GM20000 (cell line): ENCODE measurements at regions not wholly inside any gene's neighbourhood (a gene's known extent, or its start where the extent isn't known, plus 50 kb on each side); places are given as distances from the start of the nearest gene placed in this dataset.
"Not testable (repeated sequence)": the region's sequence is repeated elsewhere in the genome, so short reads cannot be mapped to it uniquely, and the experiment has no call there.

Experiments
- DNase-seq: peaks from one replicate; pipeline ENCODE4 v3.0.0; 2012; ENCODE audit warnings: low spot score
- TF ChIP-seq, protein P1 (sequence below): IDR thresholded peaks from 2 replicates; pipeline ENCODE4 v1.5.1; 2012; ENCODE audit warnings: mild to moderate bottlenecking, control low read depth; ENCODE audit errors: extremely low read depth, missing control alignments

- TF ChIP-seq, protein P1, sequence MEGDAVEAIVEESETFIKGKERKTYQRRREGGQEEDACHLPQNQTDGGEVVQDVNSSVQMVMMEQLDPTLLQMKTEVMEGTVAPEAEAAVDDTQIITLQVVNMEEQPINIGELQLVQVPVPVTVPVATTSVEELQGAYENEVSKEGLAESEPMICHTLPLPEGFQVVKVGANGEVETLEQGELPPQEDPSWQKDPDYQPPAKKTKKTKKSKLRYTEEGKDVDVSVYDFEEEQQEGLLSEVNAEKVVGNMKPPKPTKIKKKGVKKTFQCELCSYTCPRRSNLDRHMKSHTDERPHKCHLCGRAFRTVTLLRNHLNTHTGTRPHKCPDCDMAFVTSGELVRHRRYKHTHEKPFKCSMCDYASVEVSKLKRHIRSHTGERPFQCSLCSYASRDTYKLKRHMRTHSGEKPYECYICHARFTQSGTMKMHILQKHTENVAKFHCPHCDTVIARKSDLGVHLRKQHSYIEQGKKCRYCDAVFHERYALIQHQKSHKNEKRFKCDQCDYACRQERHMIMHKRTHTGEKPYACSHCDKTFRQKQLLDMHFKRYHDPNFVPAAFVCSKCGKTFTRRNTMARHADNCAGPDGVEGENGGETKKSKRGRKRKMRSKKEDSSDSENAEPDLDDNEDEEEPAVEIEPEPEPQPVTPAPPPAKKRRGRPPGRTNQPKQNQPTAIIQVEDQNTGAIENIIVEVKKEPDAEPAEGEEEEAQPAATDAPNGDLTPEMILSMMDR = no peak
- DNase-seq = no peak
Observed at GRCh38 chr20:59481477-59482018, 122.8 kb upstream of the PHACTR3 start.

GRCh38 chr20:59482351-59483187 is 121.8 kb upstream of the PHACTR3 start:
- TF ChIP-seq, protein P1 = no peak
- DNase-seq = no peak

DNA sequence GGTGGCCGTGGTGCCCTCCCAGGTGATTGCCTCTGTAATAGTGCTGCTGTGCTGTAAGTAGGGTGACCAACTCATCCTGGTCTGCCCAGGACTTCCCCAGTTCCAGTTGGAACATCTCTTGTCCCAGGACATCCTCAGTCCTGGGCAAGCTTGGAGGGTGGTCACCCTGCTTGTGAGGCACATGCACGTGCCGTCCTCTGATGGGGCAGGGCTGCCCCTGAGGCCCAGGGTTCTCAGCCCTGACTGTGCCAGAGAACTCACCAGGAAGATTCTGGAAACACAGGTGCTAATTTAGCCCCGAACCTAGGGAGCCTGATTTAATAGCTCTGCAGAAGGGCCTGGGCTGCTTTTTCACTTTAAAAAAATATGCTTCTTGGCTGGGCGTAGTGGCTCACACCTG is 120.9 kb upstream of the PHACTR3 start:
- TF ChIP-seq, protein P1 = no peak
- no peak for DNase-seq

DNA sequence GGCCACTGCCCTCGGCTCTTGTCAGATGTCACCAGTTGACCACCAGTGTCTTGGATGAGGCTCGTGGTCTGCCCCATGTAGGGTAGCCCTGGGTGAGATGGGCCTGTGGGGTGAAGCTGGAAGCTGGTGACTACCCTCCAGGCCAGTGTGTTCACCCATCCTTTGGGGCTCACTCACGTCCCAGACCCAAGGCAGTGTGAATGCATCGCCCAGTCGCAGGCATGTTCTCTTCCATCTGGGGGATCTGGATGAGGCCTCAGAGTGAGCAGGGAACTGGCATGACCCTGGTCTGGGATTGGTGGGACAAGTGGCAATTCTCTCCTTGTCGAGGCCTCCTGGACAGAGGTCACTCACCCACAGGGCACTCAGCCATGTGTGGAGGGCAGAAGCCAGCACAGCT is 120.1 kb upstream of the PHACTR3 start:
- TF ChIP-seq, protein P1 = no peak
- no peak for DNase-seq

- TF ChIP-seq, protein P1 = no peak
- no peak for DNase-seq
Observed at GRCh38 chr20:59485576-59486454, 118.5 kb upstream of the PHACTR3 start.

DNA sequence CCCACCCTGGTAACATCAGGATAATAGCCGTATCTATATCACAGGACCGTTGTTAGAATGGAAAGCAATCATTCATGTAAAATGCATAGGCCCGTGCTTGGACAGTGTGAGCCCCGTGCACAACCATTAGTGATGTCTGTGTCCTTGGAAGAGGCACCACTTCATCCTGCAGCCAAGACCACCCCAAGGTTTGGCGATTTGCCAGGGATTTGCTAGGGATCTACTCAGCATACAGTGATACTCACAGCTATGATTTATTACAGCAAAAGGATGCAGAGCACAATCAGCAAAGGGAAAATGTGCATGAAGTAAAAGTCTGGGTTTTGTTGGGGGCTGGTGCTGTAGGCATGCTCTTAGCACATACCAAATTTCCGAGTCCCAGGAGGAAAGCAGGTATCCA is 115.9 kb upstream of the PHACTR3 start:
- not testable (repeated sequence) for DNase-seq

- not testable (repeated sequence) for DNase-seq
Observed at GRCh38 chr20:59490196-59491004, 113.9 kb upstream of the PHACTR3 start.

- no peak for DNase-seq
- TF ChIP-seq, protein P1 = no peak
Observed at GRCh38 chr20:59491884-59492283, 112.5 kb upstream of the PHACTR3 start.
